ENCODE measurements at regions not wholly inside any gene's neighbourhood (a gene's known extent, or its start where the extent isn't known, plus 50 kb on each side); places are given as distances from the start of the nearest gene placed in this dataset.
A peak's percentile ranks its signal among the peaks of the same experiment; 100 is the strongest.
"Not testable (repeated sequence)": the region's sequence is repeated elsewhere in the genome, so short reads cannot be mapped to it uniquely, and the experiment has no call there.

DNA sequence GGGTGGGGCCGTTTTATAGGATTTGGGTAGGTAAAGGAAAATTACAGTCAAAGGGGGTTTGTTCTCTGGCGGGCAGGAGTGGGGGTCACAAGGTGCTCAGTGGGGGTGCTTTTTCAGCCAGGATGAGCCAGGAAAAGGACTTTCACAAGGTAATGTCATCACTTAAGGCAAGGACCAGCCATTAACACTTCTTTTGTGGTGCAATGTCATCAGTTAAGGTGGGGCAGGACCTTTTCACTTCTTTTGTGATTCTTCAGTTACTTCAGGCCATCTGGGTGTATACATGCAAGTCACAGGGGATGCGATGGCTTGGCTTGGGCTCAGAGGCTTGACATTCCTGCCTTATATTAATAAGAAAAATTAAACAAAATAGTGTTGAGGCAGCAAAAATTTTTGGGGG, 200.1 kb upstream of the TRPC7 start:
- H2BK15ac ChIP-seq (ENCODE audit: low read length); H3K23me2 ChIP-seq (ENCODE audit: low read depth, low read length); H2AFZ ChIP-seq (ENCODE audit: low read length); H2AK5ac ChIP-seq (ENCODE audit: low read depth, low read length); H3K27me3 ChIP-seq (replicated peaks in 1 of 4; ENCODE audit: control insufficient read depth in 3 of 4, extremely low read depth in 1 of 4, insufficient read depth in 3 of 4, low read length in 3 of 4); H3K4me3 ChIP-seq (ENCODE audit: extremely low read depth in 1 of 4, insufficient read depth in 2 of 4, low read depth in 3 of 4, low read length in 4 of 4); H4K8ac ChIP-seq (ENCODE audit: extremely low read depth, insufficient read depth, low read length); H3K9me3 ChIP-seq (ENCODE audit: insufficient read depth in 2 of 2, low read depth in 1 of 2, low read length in 1 of 2); H4K5ac ChIP-seq (ENCODE audit: insufficient read length, low read depth, low read length); H4K20me1 ChIP-seq (replicated peaks in 1 of 2; ENCODE audit: control insufficient read depth in 1 of 2, insufficient read depth in 2 of 2, low read length in 2 of 2); H3K56ac ChIP-seq (replicated peaks; ENCODE audit: insufficient read length, low read depth, low read length); FAIRE-seq; H3K79me2 ChIP-seq (ENCODE audit: control insufficient read depth in 1 of 2, insufficient read depth in 2 of 2, low read length in 2 of 2); H3K4me2 ChIP-seq (ENCODE audit: insufficient read depth in 1 of 2, low read depth in 2 of 2, low read length in 2 of 2); H3K14ac ChIP-seq (ENCODE audit: insufficient read length); H4K91ac ChIP-seq (replicated peaks; ENCODE audit: insufficient read length, low read length); POLR2A ChIA-PET (ENCODE audit: partially characterized antibody); H3K27ac ChIP-seq (ENCODE audit: low read depth, low read length); H3K4me1 ChIP-seq (replicated peaks in 1 of 4; ENCODE audit: control insufficient read depth in 3 of 4, insufficient read depth in 4 of 4, low read length in 3 of 4); CTCF ChIA-PET (ENCODE audit: partially characterized antibody); H3K36me3 ChIP-seq (ENCODE audit: control insufficient read depth in 2 of 4, insufficient read depth in 4 of 4, low read length in 3 of 4); H3K9ac ChIP-seq (replicated peaks in 1 of 4; ENCODE audit: extremely low read depth in 1 of 4, low read depth in 3 of 4, low read length in 3 of 4); H2BK12ac ChIP-seq (ENCODE audit: low read depth, low read length); H3K18ac ChIP-seq (ENCODE audit: extremely low read depth, low read length); H3K79me1 ChIP-seq (ENCODE audit: low read depth, low read length); H2BK5ac ChIP-seq (ENCODE audit: low read depth, low read length); H2BK120ac ChIP-seq (replicated peaks; ENCODE audit: low read depth, low read length); H3K4ac ChIP-seq (replicated peaks; ENCODE audit: insufficient read length, low read depth, low read length); H2BK20ac ChIP-seq (ENCODE audit: low read length); H3K23ac ChIP-seq (ENCODE audit: insufficient read length): not testable (repeated sequence)
- DNase-seq (ENCODE audit: low read depth in 1 of 2, low spot score in 2 of 2): peak in 1 of 2 experiments; percentile 62
- WGBS, 2 experiments (ENCODE audit: extremely low coverage in 1 of 2, insufficient coverage in 1 of 2, insufficient read length in 1 of 2, insufficient replicate concordance in 2 of 2, low coverage in 1 of 2, low lambda C conversion rate in 2 of 2, missing lambda C conversion rate in 1 of 2): 19% methylated on average over 3 of the region's 3 CpGs; no CpG with 5 or more reads in 1 of the 2 experiments
- peak; percentile 27 for TF ChIP-seq NANOG (IDR thresholded peaks at IDR 0.05; ENCODE audit: insufficient read depth, low read depth, low read length, poor library complexity, severe bottlenecking)

DNA sequence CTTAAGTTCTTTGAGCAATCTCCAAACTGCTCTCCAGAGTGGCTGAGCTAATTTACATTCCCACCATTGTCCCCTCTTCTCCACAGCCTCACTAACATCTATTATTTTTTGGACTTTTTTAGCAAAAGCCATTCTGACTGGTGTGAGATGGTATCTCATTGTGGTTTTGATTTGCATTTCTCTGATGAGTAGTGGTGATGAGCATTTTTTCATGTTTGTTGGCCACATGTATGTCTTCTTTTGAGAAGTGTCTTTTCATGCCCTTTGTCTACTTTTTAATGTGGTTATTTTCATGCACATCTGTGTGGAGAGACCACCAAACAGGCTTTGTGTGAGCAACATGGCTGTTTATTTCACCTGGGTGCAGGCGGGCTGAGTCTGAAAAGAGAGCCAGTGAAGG, 199.7 kb upstream of the TRPC7 start:
- H3K18ac ChIP-seq (ENCODE audit: extremely low read depth, low read length): peak overlapping the region; percentile 4; the same call in 1 of the 2 replicates
- H4K8ac ChIP-seq (ENCODE audit: extremely low read depth, insufficient read depth, low read length); H3K4me1 ChIP-seq (replicated peaks in 1 of 4; ENCODE audit: control insufficient read depth in 3 of 4, insufficient read depth in 4 of 4, low read length in 3 of 4); H3K79me2 ChIP-seq (ENCODE audit: control insufficient read depth in 1 of 2, insufficient read depth in 2 of 2, low read length in 2 of 2); H3K23me2 ChIP-seq (ENCODE audit: low read depth, low read length); H3K9ac ChIP-seq (replicated peaks in 1 of 4; ENCODE audit: extremely low read depth in 1 of 4, low read depth in 3 of 4, low read length in 3 of 4); FAIRE-seq; H3K23ac ChIP-seq (ENCODE audit: insufficient read length); H4K5ac ChIP-seq (ENCODE audit: insufficient read length, low read depth, low read length); H3K9me3 ChIP-seq (ENCODE audit: insufficient read depth in 2 of 2, low read depth in 1 of 2, low read length in 1 of 2); H2BK15ac ChIP-seq (ENCODE audit: low read length); H3K14ac ChIP-seq (ENCODE audit: insufficient read length); H3K27ac ChIP-seq (ENCODE audit: low read depth, low read length); H3K4me2 ChIP-seq (ENCODE audit: insufficient read depth in 1 of 2, low read depth in 2 of 2, low read length in 2 of 2); H3K4me3 ChIP-seq (ENCODE audit: extremely low read depth in 1 of 4, insufficient read depth in 2 of 4, low read depth in 3 of 4, low read length in 4 of 4); POLR2A ChIA-PET (ENCODE audit: partially characterized antibody); H4K20me1 ChIP-seq (replicated peaks in 1 of 2; ENCODE audit: control insufficient read depth in 1 of 2, insufficient read depth in 2 of 2, low read length in 2 of 2); H2AFZ ChIP-seq (ENCODE audit: low read length); DNase-seq (ENCODE audit: low read depth in 1 of 2, low spot score in 2 of 2); H3K79me1 ChIP-seq (ENCODE audit: low read depth, low read length); H3K36me3 ChIP-seq (ENCODE audit: control insufficient read depth in 2 of 4, insufficient read depth in 4 of 4, low read length in 3 of 4); H3K27me3 ChIP-seq (replicated peaks in 1 of 4; ENCODE audit: control insufficient read depth in 3 of 4, extremely low read depth in 1 of 4, insufficient read depth in 3 of 4, low read length in 3 of 4); H2BK12ac ChIP-seq (ENCODE audit: low read depth, low read length); CTCF ChIA-PET (ENCODE audit: partially characterized antibody): not testable (repeated sequence)
- H2BK20ac ChIP-seq (ENCODE audit: low read length): peak overlapping the region; percentile 80; the same call in 1 of the 2 replicates
- peak overlapping the region; percentile 87 for H4K91ac ChIP-seq (replicated peaks; ENCODE audit: insufficient read length, low read length)
- H3K56ac ChIP-seq (replicated peaks; ENCODE audit: insufficient read length, low read depth, low read length): peak overlapping the region; percentile 66
- 45% methylated on average over 1 of the region's 1 CpG; no CpG with 5 or more reads in 1 of the 2 experiments for WGBS, 2 experiments (ENCODE audit: extremely low coverage in 1 of 2, insufficient coverage in 1 of 2, insufficient read length in 1 of 2, insufficient replicate concordance in 2 of 2, low coverage in 1 of 2, low lambda C conversion rate in 2 of 2, missing lambda C conversion rate in 1 of 2)
- H2AK5ac ChIP-seq (ENCODE audit: low read depth, low read length): 0 out of 2 replicates have a peak overlapping the region, but pooled peaks have one; percentile 26
- H3K4ac ChIP-seq (replicated peaks; ENCODE audit: insufficient read length, low read depth, low read length): peak overlapping the region; percentile 71
- peak overlapping the region; percentile 96; the same call in 1 of the 2 replicates for H2BK5ac ChIP-seq (ENCODE audit: low read depth, low read length)
- peak overlapping the region; percentile 100 for H2BK120ac ChIP-seq (replicated peaks; ENCODE audit: low read depth, low read length)

All from H1 (cell line).